Urinary bladder (tissue), 3 donors: ENCODE measurements at regions not wholly inside any gene's neighbourhood (a gene's known extent, or its start where the extent isn't known, plus 50 kb on each side); places are given as distances from the start of the nearest gene placed in this dataset.
"Not testable (repeated sequence)": the region's sequence is repeated elsewhere in the genome, so short reads cannot be mapped to it uniquely, and the experiment has no call there.

ENCODE experiments used
- DNase-seq: peaks from one replicate; pipeline ENCODE4 v3.0.0-alpha.2; 2015; ENCODE audit errors: extremely low spot score
- H3K27ac ChIP-seq: one replicate; pipeline ENCODE4 v1.5.1; 2013; ENCODE audit warnings: low read depth, mild to moderate bottlenecking, moderate library complexity
- H3K36me3 ChIP-seq: one replicate; pipeline ENCODE4 v1.6.1; 2013; ENCODE audit warnings: mild to moderate bottlenecking, moderate library complexity; ENCODE audit not compliant: insufficient read depth
- H3K4me1 ChIP-seq: one replicate; pipeline ENCODE4 v1.6.1; 2013; ENCODE audit warnings: mild to moderate bottlenecking, moderate library complexity; ENCODE audit not compliant: insufficient read depth
- H3K4me3 ChIP-seq: one replicate; pipeline ENCODE4 v1.5.1; 2013; ENCODE audit warnings: low read depth, low read length
- WGBS: extraction: QIAGEN DNeasy Blood & Tissue Kit; methylation state at CpG from one replicate; pipeline ENCODE4 v1.1.7; 2013; 5-methylcytosine and 5-hydroxymethylcytosine counted together
- donor health status: healthy with polysubstance abuse.
- donor health status: healthy.

DNA sequence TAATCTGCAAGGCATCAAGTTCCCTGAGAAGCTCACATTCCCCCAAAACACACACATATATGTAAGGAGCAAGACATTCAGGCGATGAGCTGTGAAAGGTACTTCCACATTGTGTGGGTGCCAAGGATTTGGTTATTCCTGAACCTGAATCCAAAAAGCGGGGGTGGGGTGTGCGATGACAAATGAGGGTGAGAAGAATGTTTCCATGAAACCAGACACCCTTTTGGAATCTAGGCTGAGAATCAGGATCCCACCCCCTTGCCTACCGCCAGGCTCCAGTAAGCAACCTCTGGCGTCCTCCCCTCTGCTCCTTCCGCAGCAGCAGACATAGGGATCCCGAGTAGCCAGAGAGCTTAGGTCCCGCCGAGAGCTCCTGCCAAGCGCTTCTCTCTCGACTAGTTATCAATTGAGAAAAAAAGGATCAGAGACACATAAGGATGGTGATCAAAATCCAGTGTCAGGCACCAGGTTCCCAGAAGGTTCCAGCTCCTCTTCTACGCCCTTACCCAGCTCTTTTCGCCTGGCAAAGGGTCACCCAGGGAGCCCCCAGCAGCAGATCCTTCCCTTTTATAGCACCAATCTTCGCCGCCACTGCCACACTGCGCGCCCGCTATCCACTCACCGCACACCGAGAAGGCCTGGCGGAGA lies 191.1 kb downstream of the USP22 start:
- DNase-seq, H3K36me3 ChIP-seq, H3K27ac ChIP-seq, H3K4me1 ChIP-seq: not testable (repeated sequence)
- peak overlapping the region; percentile 26 for H3K4me3 ChIP-seq
- 6% methylated on average over 21 of the region's 21 CpGs for WGBS

DNA sequence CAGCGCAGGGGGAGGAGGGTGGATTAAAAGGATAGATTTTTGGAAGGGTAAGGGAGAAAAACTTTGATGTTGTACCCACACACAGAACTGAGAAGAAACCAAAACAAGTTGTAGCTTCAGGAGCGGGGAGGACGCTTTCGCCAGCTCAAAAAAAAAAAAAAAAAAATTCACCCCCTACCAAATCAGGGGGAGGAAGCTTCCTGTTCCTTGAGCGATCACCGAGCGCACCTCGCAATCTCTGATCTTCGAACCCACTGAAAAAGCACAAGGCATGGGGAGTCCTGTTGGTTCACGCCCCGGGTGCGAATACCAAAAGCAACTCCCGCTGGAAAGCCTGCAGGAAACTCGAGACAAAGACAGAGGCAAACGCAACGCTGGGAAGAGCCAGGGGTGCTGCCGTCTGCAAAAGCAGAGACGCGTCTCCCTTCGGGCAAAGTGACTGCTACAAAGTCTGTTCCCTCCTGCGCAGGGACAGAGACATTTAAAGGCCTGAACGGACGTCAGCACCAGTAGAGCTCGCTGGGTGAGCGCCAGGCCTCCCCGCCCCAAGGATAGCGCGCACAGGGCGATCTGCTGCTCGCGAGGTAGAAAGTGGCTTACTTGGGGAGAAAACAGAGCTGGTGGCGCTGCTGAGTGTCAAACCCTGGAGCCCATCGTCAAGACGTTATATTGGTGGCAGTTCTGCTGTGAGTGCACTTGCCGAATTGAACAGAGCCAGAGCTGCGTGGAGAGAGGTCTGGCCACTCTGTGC lies 190.4 kb downstream of the USP22 start:
- under 1% methylated on average over 36 of the region's 36 CpGs for WGBS
- Histone ChIP-seq H3K27ac (no peak overlapping the region), H3K36me3 (no peaks in the 10 kb centered on the region), H3K4me3 (peak overlapping the region; percentile 26), H3K4me1 (no peaks in the 10 kb centered on the region)
- DNase-seq = peak; percentile 20

DNA sequence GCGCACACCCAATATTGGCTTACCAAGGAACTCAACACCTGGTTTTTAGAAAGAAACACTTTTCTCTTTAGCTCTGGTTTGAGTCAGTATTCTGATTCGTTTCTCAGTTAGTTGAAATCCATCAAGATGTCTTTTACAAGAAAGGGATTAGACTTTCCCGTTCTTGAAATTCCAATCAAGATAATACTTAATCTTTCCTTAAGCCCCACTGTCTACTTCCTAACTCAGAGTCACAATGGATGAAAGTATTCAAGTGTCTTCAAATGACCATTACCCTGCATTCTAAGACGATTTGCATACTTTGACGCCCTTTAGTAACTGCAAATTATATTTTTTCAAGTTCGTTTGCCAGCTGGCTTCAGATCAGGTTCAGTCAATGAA lies 189.8 kb downstream of the USP22 start:
- DNase-seq = no peak
- 10% methylated on average over 6 of the region's 6 CpGs for WGBS
- no peaks in the 10 kb centered on the region for H3K36me3 ChIP-seq
- peak overlapping the region; percentile 22 for H3K4me3 ChIP-seq
- no peaks in the 10 kb centered on the region for H3K4me1 ChIP-seq
- no peak overlapping the region for H3K27ac ChIP-seq

DNA sequence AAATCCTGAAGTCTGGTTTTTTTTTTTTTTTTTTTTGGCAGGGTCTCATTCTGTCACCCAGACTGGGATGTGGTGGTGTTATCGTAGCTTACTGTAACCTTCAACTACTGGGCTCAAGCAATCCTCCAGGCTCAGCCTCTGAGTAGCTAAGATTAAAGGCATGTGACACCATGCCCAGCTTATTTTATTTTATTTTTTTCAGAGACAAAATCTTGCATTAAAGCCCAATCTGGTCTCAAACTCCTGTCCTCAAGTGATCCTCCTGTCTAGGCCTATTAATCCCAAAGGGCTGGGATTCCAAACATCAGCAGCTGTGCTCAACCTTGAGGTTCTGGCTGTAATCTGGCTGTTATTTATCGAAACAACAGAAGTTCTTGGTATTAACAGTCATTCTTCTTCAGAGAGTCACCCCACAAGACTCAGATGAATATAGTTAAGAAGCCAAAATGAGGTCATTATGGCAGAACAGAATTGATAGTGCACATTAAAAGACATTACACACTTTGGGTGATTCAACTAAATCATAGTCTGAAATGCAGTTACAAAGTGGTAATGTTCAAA lies 186.8 kb downstream of the USP22 start:
- not testable (repeated sequence) for H3K4me1 ChIP-seq, H3K4me3 ChIP-seq, H3K36me3 ChIP-seq, H3K27ac ChIP-seq, DNase-seq
- 85% methylated on average over 2 of the region's 2 CpGs for WGBS

DNA sequence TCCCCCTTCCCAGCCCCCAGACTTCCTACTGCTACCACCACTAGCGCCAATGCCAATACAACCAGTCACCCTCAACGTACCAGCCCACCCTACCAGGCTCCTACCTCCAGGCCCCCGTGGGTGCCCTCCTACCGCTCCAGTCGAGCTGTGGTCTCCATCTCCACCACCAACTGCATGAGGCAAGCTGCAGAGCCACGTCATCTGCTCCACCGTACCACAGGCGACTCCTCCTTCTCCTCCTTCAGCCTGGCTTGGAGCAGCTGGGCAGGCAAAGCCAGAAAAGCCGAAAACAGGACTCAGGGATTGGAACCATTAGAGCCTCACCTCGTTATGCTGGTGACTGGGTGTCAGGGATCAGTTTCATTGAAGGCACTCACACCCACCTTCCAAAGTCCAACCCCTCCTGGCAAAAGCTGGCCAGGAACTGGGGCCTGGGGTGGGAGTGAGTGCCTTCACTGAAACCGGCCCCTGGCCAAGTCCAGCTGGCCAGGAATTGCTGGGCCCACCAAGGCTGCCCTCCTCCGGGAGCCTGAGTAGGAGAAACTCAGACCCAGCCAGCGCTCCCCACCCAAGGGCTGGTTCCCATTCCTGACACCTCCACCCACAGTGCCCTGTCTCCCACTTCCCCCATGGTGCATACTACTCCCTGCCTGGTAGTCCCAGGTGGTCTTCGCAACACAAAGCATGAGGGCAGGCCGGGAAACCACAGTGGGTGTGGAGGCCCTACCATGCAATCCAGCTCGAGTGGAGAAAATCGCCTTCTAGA lies 176.2 kb downstream of the USP22 start:
- not testable (repeated sequence) for H3K27ac ChIP-seq, H3K4me3 ChIP-seq, H3K36me3 ChIP-seq, DNase-seq, H3K4me1 ChIP-seq
- 88% methylated on average over 17 of the region's 17 CpGs for WGBS

DNA sequence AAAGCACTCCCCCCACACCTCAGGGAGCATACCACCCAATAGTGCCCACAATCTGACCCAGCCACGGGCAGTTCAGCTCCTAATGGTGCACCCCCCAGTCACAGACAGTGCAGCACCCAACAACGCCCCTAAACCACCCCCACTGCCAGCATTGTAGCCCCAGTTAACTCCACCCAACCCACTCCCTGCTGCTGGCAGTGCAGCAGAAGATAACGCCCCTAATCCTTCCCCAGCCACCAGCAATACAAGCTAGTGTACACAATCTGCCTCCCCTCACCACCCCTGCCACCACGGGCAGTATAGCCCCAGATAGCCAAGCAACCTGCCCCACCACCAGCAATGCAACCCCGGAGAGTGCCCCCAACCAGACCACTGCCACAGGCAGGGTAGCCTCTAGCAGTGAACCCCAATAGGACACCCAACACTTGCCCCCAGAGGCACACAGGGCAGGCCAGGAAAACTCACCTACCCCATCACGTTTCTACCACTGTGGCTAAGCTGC lies 175.3 kb downstream of the USP22 start:
- WGBS = 79% methylated on average over 6 of the region's 6 CpGs
- H3K36me3 ChIP-seq, H3K4me1 ChIP-seq, H3K27ac ChIP-seq, H3K4me3 ChIP-seq, DNase-seq: not testable (repeated sequence)

DNA sequence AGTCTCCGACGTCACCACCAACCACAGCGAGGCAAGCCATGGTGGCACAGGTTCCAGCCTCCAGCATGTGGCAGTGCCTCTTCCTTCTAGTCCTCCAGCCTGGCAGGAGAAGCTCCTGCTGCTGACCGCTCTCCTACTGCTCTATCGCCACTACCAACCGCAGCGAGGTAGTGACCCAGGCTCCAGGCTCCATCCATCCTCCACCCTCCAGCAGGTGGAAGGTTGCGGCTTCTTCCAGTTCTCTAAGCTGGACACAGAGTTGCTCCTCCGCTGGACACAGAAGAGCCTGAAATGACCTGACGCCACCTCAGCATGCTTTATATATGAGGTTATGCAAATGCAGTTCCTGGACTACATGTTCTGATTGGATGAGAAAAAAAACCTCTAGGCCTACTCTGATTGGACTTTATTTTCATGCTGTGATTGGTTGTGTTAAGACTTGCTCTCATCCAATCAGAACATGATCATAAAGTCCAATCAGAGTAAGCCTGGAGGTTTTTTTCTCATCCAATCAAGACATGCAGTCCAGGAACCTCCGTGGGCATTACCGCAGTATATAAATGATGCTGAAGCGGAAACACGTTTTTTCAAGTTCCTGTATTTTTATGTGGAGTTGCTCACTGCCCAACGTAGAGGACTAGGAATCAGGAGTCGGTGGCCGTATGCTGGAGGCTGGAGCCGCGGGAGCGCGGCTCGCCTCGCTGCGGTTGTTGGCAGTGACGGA lies 174.7 kb downstream of the USP22 start:
- not testable (repeated sequence) for H3K4me1 ChIP-seq, H3K36me3 ChIP-seq, H3K4me3 ChIP-seq, DNase-seq, H3K27ac ChIP-seq
- WGBS = 94% methylated on average over 25 of the region's 25 CpGs

DNA sequence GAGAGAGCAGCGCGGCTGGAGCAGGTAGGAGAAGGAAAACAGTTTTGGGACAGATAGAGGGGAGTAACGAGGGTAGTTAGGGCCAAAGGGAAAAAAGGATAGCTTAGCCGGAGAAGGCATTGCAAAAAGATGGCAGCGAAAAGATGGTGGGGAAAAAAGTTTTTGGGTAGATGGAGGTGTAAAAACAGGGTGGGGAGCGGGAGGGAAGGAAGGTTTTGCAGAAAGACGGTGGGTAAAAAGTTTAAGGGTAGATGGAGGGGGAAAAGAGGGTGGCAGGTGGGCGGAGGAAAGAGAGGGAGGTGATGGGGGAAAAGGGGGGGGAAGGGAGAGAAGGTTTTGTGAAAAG lies 174.2 kb downstream of the USP22 start:
- WGBS = 88% methylated on average over 8 of the region's 8 CpGs
- DNase-seq, H3K4me1 ChIP-seq, H3K4me3 ChIP-seq, H3K27ac ChIP-seq, H3K36me3 ChIP-seq: not testable (repeated sequence)

DNA sequence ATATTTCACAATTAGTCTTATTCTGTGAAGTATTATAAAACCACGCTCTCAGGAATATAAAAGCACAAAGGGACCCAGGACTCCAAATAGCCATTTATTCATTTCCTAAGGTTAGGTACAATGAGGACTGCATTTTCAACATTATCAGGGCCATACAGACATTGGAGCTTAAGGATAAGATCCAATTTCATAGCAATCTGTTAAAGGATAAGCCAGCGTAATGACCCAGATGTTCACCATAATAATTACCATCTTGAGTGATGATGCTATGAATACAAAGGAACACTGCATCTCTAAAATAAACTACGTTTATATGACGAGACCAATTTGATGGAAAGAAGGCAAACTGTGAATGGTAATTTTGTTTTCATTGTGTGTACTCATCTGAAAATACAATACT lies 169.6 kb downstream of the USP22 start:
- H3K4me1 ChIP-seq, H3K4me3 ChIP-seq, H3K36me3 ChIP-seq, H3K27ac ChIP-seq, DNase-seq: not testable (repeated sequence)
- 61% methylated on average over 4 of the region's 4 CpGs for WGBS

DNA sequence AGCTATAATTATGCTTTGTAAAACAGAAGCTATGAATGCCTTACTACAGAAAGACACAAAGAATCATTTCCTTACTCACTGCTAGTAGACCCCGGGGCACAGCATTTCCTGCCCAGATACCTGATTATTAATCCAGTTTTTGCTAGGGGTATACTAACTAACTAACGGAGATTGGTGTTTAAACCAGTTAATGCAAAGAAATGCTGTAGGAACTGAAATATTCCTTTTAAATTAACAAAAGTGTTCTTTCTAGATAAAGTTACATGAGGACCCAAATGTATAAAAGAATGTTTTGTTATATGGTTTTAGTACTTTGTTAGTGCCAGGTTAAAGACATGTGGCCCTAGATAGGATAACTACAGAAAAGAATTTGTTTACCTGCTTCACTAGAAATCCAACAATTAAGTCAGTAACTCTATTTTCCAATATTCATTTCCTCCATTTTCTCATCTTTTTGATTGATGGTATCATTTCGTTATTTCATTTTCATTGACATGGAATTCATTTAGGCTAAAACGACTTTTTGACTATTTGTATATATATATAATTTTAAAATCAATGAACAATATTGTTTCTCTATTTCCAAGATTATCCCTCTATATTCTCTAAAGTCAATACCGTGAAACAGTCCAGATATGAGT lies 169.0 kb downstream of the USP22 start:
- not testable (repeated sequence) for H3K4me3 ChIP-seq, DNase-seq, H3K27ac ChIP-seq, H3K4me1 ChIP-seq, H3K36me3 ChIP-seq
- 76% methylated on average over 5 of the region's 5 CpGs for WGBS

DNA sequence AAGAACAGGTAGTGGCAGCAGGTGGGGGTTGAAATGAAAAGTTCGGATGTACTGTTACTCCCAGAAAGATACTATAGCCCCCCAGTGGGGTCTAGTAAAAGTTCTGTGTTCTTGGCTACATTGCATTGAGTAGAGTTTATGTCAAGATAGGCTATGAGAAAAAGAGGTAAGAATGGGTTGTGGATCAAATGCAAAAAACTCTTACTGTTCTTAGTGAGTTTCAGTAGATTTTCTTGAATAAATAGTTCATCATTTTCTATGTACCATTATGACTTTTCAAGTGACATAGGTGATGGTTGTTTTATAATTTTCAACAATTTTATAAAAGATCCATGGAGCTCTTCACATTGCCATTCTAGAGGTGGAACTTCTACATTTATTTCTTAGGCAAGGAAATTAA lies 165.4 kb downstream of the USP22 start:
- 84% methylated on average over 1 of the region's 1 CpG for WGBS
- not testable (repeated sequence) for H3K27ac ChIP-seq, DNase-seq, H3K4me3 ChIP-seq, H3K36me3 ChIP-seq, H3K4me1 ChIP-seq

DNA sequence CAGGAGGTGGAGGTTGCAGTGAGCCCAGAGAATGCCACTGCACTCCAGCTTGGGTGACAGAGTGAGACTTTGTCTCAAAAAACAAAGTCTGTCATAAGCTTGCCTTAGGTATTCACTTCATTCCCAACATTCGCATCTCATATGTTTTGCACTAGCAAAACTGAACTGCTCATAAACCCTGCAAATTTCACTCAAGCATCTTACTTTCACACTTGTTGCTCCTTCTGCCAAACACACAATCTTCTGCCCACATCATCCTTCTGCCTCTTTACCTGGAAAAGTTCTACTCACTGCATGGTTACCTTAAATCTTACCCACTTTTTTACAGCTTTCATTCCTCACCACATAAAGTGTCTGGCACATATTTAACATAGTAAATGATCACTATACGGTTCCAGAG lies 152.5 kb downstream of the USP22 start:
- H3K36me3 ChIP-seq = no peaks in the 10 kb centered on the region
- H3K4me1 ChIP-seq = no peaks in the 10 kb centered on the region
- H3K4me3 ChIP-seq = no peak overlapping the region
- no peak for DNase-seq
- no peak overlapping the region for H3K27ac ChIP-seq
- 86% methylated on average over 2 of the region's 2 CpGs for WGBS

DNA sequence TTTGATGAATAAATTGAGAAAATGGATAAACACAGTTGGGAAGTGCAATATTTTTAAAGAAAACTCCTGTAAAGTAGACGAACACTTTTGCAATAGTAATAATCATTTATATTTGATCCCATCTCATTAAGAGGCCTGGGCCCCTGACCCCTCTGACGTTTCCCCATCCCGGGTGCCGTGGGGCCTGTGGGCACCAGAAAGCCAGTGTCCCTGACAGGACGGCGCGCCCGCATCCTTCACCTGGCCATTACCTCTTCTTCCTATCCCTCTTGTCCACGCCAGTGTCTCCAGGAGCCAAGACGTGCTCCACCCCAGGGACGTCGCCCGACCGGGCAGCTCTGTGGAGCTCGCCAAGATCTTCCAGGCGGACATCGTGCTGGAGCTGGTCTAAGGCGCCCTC lies 147.4 kb downstream of the USP22 start:
- 93% methylated on average over 18 of the region's 18 CpGs for WGBS

More for the DNA sequence above, 147.4 kb downstream of the USP22 start:
- H3K4me3 ChIP-seq, H3K36me3 ChIP-seq, H3K4me1 ChIP-seq, DNase-seq, H3K27ac ChIP-seq: not testable (repeated sequence)
